ENCODE measurements at regions not wholly inside any gene's neighbourhood (a gene's known extent, or its start where the extent isn't known, plus 50 kb on each side); places are given as distances from the start of the nearest gene placed in this dataset.

- no peak for TF ChIP-seq REST (IDR thresholded peaks at IDR 0.05; ENCODE audit: unreplicated experiment)
- no peak for TF ChIP-seq STAT1 (IDR thresholded peaks at IDR 0.05; ENCODE audit: unreplicated experiment)
- TF ChIP-seq CTCF (conservative IDR thresholded peaks at IDR 0.05; ENCODE audit: low read depth in 2 of 2): no peak
- no peak for TF ChIP-seq CREB1 (CRISPR knock-in tag; IDR thresholded peaks at IDR 0.05; ENCODE audit: low read depth)
Measured at GRCh38 chrX:33892670-33893069, 239.4 kb downstream of the FAM47A start (continued).

- Histone ChIP-seq H3K27me3 (ENCODE audit: insufficient read depth) (no peaks in the 10 kb centered on the region), H3K9me2 (ENCODE audit: insufficient read depth) (no peaks in the 10 kb centered on the region), H3K4me1 (ENCODE audit: insufficient read depth) (peaks cover 18% of the 10 kb centered on the region; the same call in 1 of the 2 replicates), H3K4me2 (peak overlapping the region; percentile 46; the same call in 1 of the 2 replicates), H2AFZ (no peak overlapping the region), H3K4me3 (no peak overlapping the region), H3K36me3 (ENCODE audit: insufficient read depth) (no peaks in the 10 kb centered on the region), H3K79me2 (replicated peaks; ENCODE audit: insufficient read depth) (no peaks in the 10 kb centered on the region), H3F3A (replicated peaks; ENCODE audit: low read depth) (no peaks in the 10 kb centered on the region), H3K27ac (ENCODE audit: low read depth) (0 out of 2 replicates have a peak overlapping the region, but pooled peaks have one; percentile 22), H4K20me1 (replicated peaks; ENCODE audit: insufficient read depth) (no peaks in the 10 kb centered on the region)
- Mint-ChIP-seq H3K27ac (peak overlapping the region; percentile 27; the same call in 1 of the 2 replicates), H3K9me3 (no peaks in the 10 kb centered on the region), H3K4me3 (no peak overlapping the region), H3K4me1 (peaks cover 20% of the 10 kb centered on the region), H3K27me3 (ENCODE audit: insufficient read depth, low read depth, poor library complexity) (no peaks in the 10 kb centered on the region), H3K36me3 (ENCODE audit: low read depth) (no peaks in the 10 kb centered on the region)
- TF ChIP-seq STAT1 (IDR thresholded peaks at IDR 0.05; ENCODE audit: unreplicated experiment) (no peak), NANOG (IDR thresholded peaks at IDR 0.05; ENCODE audit: borderline replicate concordance) (peak; percentile 39; the same call in 1 of the 2 replicates), ZNF462 (CRISPR knock-in tag; IDR thresholded peaks at IDR 0.05) (peak; percentile 57; the same call in 1 of the 2 replicates), CREB1 (CRISPR knock-in tag; IDR thresholded peaks at IDR 0.05; ENCODE audit: low read depth) (no peak), ZNF331 (CRISPR knock-in tag; IDR thresholded peaks at IDR 0.05; ENCODE audit: low read depth) (no peak), ZNF114 (CRISPR knock-in tag; IDR thresholded peaks at IDR 0.05) (no peak), REST (IDR thresholded peaks at IDR 0.05; ENCODE audit: unreplicated experiment) (no peak)
- ATAC-seq (peak; percentile 69), DNase-seq (ENCODE audit: low spot score) (peak; percentile 54)
Measured at GRCh38 chrX:33855251-33855650, 276.9 kb downstream of the FAM47A start.
